ENCODE measurements at regions not wholly inside any gene's neighbourhood (a gene's known extent, or its start where the extent isn't known, plus 50 kb on each side); places are given as distances from the start of the nearest gene placed in this dataset.

GRCh38 chr13:84931264-84931663 is 868.0 kb downstream of the SLITRK6 start:
- no peak for TF ChIP-seq CTCF (IDR thresholded peaks at IDR 0.05; ENCODE audit: borderline replicate concordance, extremely low read depth, low read length, poor library complexity, severe bottlenecking)
- no peak for TF ChIP-seq EZH2 (IDR thresholded peaks at IDR 0.05; ENCODE audit: borderline replicate concordance, low read depth, low read length, severe bottlenecking)
